ENCODE measurements at regions not wholly inside any gene's neighbourhood (a gene's known extent, or its start where the extent isn't known, plus 50 kb on each side); places are given as distances from the start of the nearest gene placed in this dataset.

- Mint-ChIP-seq H3K27me3 (ENCODE audit: low read depth in 3 of 3) (peaks cover 0 to 1% (median 0%) of the 10 kb centered on the region in 3 donors), H3K27ac (no peak overlapping the region), H3K36me3 (no peaks in the 10 kb centered on the region), H3K9me3 (peaks cover 0 to 6% (median 3%) of the 10 kb centered on the region in 7 donors), H3K4me3 (no peak overlapping the region), H3K4me1 (no peaks in the 10 kb centered on the region)
- H3K79me2 ChIP-seq (ENCODE audit: insufficient read depth, low read length), result no peaks in the 10 kb centered on the region
- intact Hi-C loops (cut with micrococcal nuclease), result no loop called here
- H3K9me3 ChIP-seq (replicated peaks in 1 of 2; ENCODE audit: control insufficient read depth in 1 of 2, insufficient read depth in 1 of 2, low read length in 2 of 2), result no peaks in the 10 kb centered on the region
- DNase-seq, result no peak
- no peak overlapping the region for H3K27ac ChIP-seq (ENCODE audit: low read depth in 1 of 2, low read length in 2 of 2)
- H3K27me3 ChIP-seq (ENCODE audit: control insufficient read depth in 2 of 2, insufficient read depth in 2 of 2, low read length in 2 of 2), result no peaks in the 10 kb centered on the region
- no peak overlapping the region for H3K9ac ChIP-seq (ENCODE audit: insufficient read depth, low read length, poor library complexity, severe bottlenecking)
- WGBS (ENCODE audit: insufficient coverage), result no CpG with 5 or more reads among the region's 3 CpGs
- no peak overlapping the region for H2AFZ ChIP-seq (ENCODE audit: insufficient read depth, low read depth, low read length, poor library complexity, severe bottlenecking)
- no peak overlapping the region for H3K4me2 ChIP-seq (replicated peaks; ENCODE audit: extremely low read depth, low read length, poor library complexity, severe bottlenecking)
- H3K4me1 ChIP-seq (ENCODE audit: control insufficient read depth in 1 of 2, insufficient read depth in 2 of 2, low read length in 2 of 2), result no peaks in the 10 kb centered on the region
- H3K4me3 ChIP-seq (replicated peaks in 1 of 3; ENCODE audit: low read depth in 2 of 3, low read length in 3 of 3), result no peak overlapping the region
- no peak for TF ChIP-seq CTCF (IDR thresholded peaks at IDR 0.05)
- H3K36me3 ChIP-seq (replicated peaks in 1 of 2; ENCODE audit: control insufficient read depth in 1 of 2, insufficient read depth in 2 of 2, low read length in 2 of 2), result no peaks in the 10 kb centered on the region
- H4K20me1 ChIP-seq (ENCODE audit: insufficient read depth, low read length), result no peaks in the 10 kb centered on the region
These were observed 424.0 kb downstream of the ADAMTS20 start for GRCh38 chr12:43127886-43128549.

DNA sequence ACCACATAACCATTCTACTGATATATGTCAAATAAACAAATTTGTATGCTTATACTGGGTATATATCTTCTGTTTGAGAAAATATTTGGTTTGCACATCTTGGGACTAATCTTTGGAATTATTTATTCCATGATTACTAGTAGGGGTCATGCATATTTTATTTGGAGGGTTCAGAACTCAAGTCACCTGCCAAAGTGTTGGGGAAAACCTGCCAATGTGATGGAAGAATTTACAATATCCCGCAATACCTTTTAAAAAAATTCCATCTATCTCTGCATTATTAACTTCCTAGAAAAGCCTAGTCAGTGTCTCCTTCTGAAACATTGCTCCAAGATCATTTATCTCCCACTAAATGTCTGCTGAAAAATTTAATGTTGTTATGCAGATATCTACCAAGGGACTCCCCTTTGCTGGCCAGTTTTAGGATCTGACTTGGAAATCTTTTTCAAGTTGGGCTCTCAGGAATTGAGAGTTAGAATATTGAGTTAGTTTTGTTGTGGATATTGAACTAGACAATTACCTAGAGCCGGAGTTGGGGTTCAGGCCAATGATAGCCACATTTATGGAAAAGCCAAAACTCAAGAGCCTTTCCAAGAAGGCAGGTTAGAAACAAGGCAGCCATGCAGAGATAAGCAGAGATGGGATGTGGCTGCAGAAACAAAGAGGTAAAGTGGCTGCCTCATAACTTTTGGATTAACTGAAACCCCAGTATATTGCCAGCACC, 425.2 kb downstream of the ADAMTS20 start:
- no peak for TF ChIP-seq CTCF (IDR thresholded peaks at IDR 0.05)
- no peak overlapping the region for H3K4me2 ChIP-seq (replicated peaks; ENCODE audit: extremely low read depth, low read length, poor library complexity, severe bottlenecking)
- Mint-ChIP-seq H3K36me3 (no peaks in the 10 kb centered on the region), H3K27me3 (ENCODE audit: low read depth in 3 of 3) (peaks cover 0 to 1% (median 0%) of the 10 kb centered on the region in 3 donors), H3K4me1 (no peaks in the 10 kb centered on the region), H3K27ac (no peak overlapping the region), H3K9me3 (peaks cover 0 to 6% (median 3%) of the 10 kb centered on the region in 7 donors), H3K4me3 (no peak overlapping the region)
- no peak overlapping the region for H2AFZ ChIP-seq (ENCODE audit: insufficient read depth, low read depth, low read length, poor library complexity, severe bottlenecking)
- 100% methylated on average over 1 of the region's 2 CpGs for WGBS (ENCODE audit: insufficient coverage)
- no peaks in the 10 kb centered on the region for H4K20me1 ChIP-seq (ENCODE audit: insufficient read depth, low read length)
- H3K9ac ChIP-seq (ENCODE audit: insufficient read depth, low read length, poor library complexity, severe bottlenecking), result no peak overlapping the region
- H3K9me3 ChIP-seq (replicated peaks in 1 of 2; ENCODE audit: control insufficient read depth in 1 of 2, insufficient read depth in 1 of 2, low read length in 2 of 2), result no peaks in the 10 kb centered on the region
- no peaks in the 10 kb centered on the region for H3K79me2 ChIP-seq (ENCODE audit: insufficient read depth, low read length)
- no peak for DNase-seq
- no peaks in the 10 kb centered on the region for H3K27me3 ChIP-seq (ENCODE audit: control insufficient read depth in 2 of 2, insufficient read depth in 2 of 2, low read length in 2 of 2)
- H3K4me3 ChIP-seq (replicated peaks in 1 of 3; ENCODE audit: low read depth in 2 of 3, low read length in 3 of 3), result no peak overlapping the region
- no peaks in the 10 kb centered on the region for H3K4me1 ChIP-seq (ENCODE audit: control insufficient read depth in 1 of 2, insufficient read depth in 2 of 2, low read length in 2 of 2)
- H3K36me3 ChIP-seq (replicated peaks in 1 of 2; ENCODE audit: control insufficient read depth in 1 of 2, insufficient read depth in 2 of 2, low read length in 2 of 2), result no peaks in the 10 kb centered on the region
- H3K27ac ChIP-seq (ENCODE audit: low read depth in 1 of 2, low read length in 2 of 2), result no peak overlapping the region
- intact Hi-C loops (cut with micrococcal nuclease), result no loop called here
